ENCODE measurements at regions not wholly inside any gene's neighbourhood (a gene's known extent, or its start where the extent isn't known, plus 50 kb on each side); places are given as distances from the start of the nearest gene placed in this dataset.

GRCh38 chr13:111901267-111901915 is 165.6 kb upstream of the SOX1 start:
- TF ChIP-seq CTCF (IDR thresholded peaks at IDR 0.05) (no peak), POLR2A (IDR thresholded peaks at IDR 0.05; ENCODE audit: low read depth) (no peak), EP300 (IDR thresholded peaks at IDR 0.05) (no peak), POLR2AphosphoS5 (IDR thresholded peaks at IDR 0.05) (no peak)

Data from esophagus muscularis mucosa (tissue), 4 donors.